Neural cell (in vitro differentiated cells): ENCODE measurements at regions not wholly inside any gene's neighbourhood (a gene's known extent, or its start where the extent isn't known, plus 50 kb on each side); places are given as distances from the start of the nearest gene placed in this dataset.

Experiments used
- H2AFZ ChIP-seq: fragments of 200-600, 300-800 bp; sonication (generic), shearing (Covaris generic); 2 replicates; pipeline ENCODE4 v1.6.0; 2014; ENCODE audit warnings: low read depth, mild to moderate bottlenecking, antibody characterized with exemption, low read length, moderate library complexity
- H3F3A ChIP-seq: fragments of 200-600 bp; shearing (Covaris generic); 2 replicates; pipeline ENCODE4 v1.6.1; 2016; ENCODE audit warnings: mild to moderate bottlenecking, moderate library complexity, mixed read lengths, antibody characterized with exemption, low read length; ENCODE audit not compliant: insufficient read depth, poor library complexity, severe bottlenecking
- H3K27ac ChIP-seq: fragments of 200-600, 300-800 bp; sonication (generic), shearing (Covaris generic); 2 replicates; pipeline ENCODE4 v1.5.1; 2014; ENCODE audit warnings: mild to moderate bottlenecking, low read length, moderate library complexity
- H3K27me3 ChIP-seq: fragments of 300-800, 200-600 bp; sonication (generic), shearing (Covaris generic); 2 replicates; pipeline ENCODE4 v1.6.0; 2014; ENCODE audit warnings: mild to moderate bottlenecking, low read depth, low read length, moderate library complexity; ENCODE audit not compliant: insufficient read depth
- H3K36me3 ChIP-seq: fragments of 300-800, 200-600 bp; sonication (generic), shearing (Covaris generic); 2 replicates; pipeline ENCODE4 v1.5.1; 2014; ENCODE audit warnings: mild to moderate bottlenecking, antibody characterized with exemption, low read length, moderate library complexity; ENCODE audit not compliant: insufficient read depth
- H3K4me2 ChIP-seq: fragments of 300-800, 200-600 bp; sonication (generic), shearing (Covaris generic); 2 replicates; pipeline ENCODE4 v1.6.0; 2014; ENCODE audit warnings: mild to moderate bottlenecking, low read length
- H3K4me3 ChIP-seq: fragments of 300-800, 200-600 bp; sonication (generic), shearing (Covaris generic); 2 replicates; pipeline ENCODE4 v1.5.1; 2014; ENCODE audit warnings: mild to moderate bottlenecking, low read length, moderate library complexity
- H3K79me2 ChIP-seq: fragments of 200-600 bp; shearing (Covaris generic); replicated peaks from 2 replicates; pipeline ENCODE4 v1.6.0; 2014; ENCODE audit warnings: mild to moderate bottlenecking, low read length, moderate library complexity; ENCODE audit not compliant: insufficient read depth
- H3K9ac ChIP-seq: fragments of 300-800, 200-600 bp; sonication (generic), shearing (Covaris generic); 2 replicates; pipeline ENCODE4 v1.6.1; 2016; ENCODE audit warnings: mild to moderate bottlenecking, low read length, mixed read lengths
- H3K9me2 ChIP-seq: fragments of 200-600 bp; shearing (Covaris generic); 2 replicates; pipeline ENCODE4 v1.6.1; 2016; ENCODE audit warnings: mild to moderate bottlenecking, low read length, mixed read lengths; ENCODE audit not compliant: insufficient read depth
- H3K9me3 ChIP-seq: fragments of 200-600, 300-800 bp; sonication (generic), shearing (Covaris generic); 2 replicates; pipeline ENCODE4 v1.6.1; 2016; ENCODE audit warnings: mild to moderate bottlenecking, mixed run types, low read length, moderate library complexity, mixed read lengths
- H4K20me1 ChIP-seq: fragments of 200-600 bp; shearing (Covaris generic); 2 replicates; pipeline ENCODE4 v1.6.1; 2016; ENCODE audit warnings: mild to moderate bottlenecking, mixed run types; ENCODE audit not compliant: insufficient read depth
- EP300 ChIP-seq: fragments of 450-650 bp; conservative IDR thresholded peaks from 2 replicates; pipeline ENCODE4 v1.6.1; 2014; ENCODE audit warnings: antibody characterized with exemption, mild to moderate bottlenecking, moderate library complexity; ENCODE audit not compliant: poor library complexity, severe bottlenecking
- EZH2 ChIP-seq: fragments of 200-600, 300-800 bp; shearing (Covaris generic), sonication (generic); IDR thresholded peaks from 2 replicates; pipeline ENCODE4 v1.6.1; 2014; ENCODE audit warnings: antibody characterized with exemption, low read length, borderline replicate concordance, mild to moderate bottlenecking; ENCODE audit not compliant: insufficient read depth, poor library complexity, severe bottlenecking
- MXI1 ChIP-seq: fragments of 450-650 bp; conservative IDR thresholded peaks from 2 replicates; pipeline ENCODE4 v1.6.1; 2014; ENCODE audit warnings: antibody characterized with exemption, mild to moderate bottlenecking; ENCODE audit not compliant: poor library complexity, severe bottlenecking
- POLR2AphosphoS5 ChIP-seq: IDR thresholded peaks from 2 replicates; pipeline ENCODE4 v1.6.1; 2012
- RAD21 ChIP-seq: fragments of 450-650 bp; conservative IDR thresholded peaks from 2 replicates; pipeline ENCODE4 v1.6.1; 2014; ENCODE audit warnings: antibody characterized with exemption, mild to moderate bottlenecking, moderate library complexity
- SMC3 ChIP-seq: fragments of 450-650 bp; conservative IDR thresholded peaks from 2 replicates; pipeline ENCODE4 v1.6.1; 2014; ENCODE audit warnings: antibody characterized with exemption, mild to moderate bottlenecking, moderate library complexity; ENCODE audit not compliant: poor library complexity
- TAF1 ChIP-seq: IDR thresholded peaks from 2 replicates; pipeline ENCODE4 v1.6.1; 2012; ENCODE audit warnings: low read depth
- TF ChIP-seq, protein P1 (sequence below): fragments of 450-650 bp; IDR thresholded peaks from 2 replicates; pipeline ENCODE4 v1.5.1; 2014; ENCODE audit warnings: antibody characterized with exemption, mild to moderate bottlenecking, moderate library complexity; ENCODE audit not compliant: poor library complexity, severe bottlenecking
- TF ChIP-seq, protein P2 (sequence below): IDR thresholded peaks from 2 replicates; pipeline ENCODE4 v1.6.1; 2012; ENCODE audit warnings: borderline replicate concordance

DNA sequence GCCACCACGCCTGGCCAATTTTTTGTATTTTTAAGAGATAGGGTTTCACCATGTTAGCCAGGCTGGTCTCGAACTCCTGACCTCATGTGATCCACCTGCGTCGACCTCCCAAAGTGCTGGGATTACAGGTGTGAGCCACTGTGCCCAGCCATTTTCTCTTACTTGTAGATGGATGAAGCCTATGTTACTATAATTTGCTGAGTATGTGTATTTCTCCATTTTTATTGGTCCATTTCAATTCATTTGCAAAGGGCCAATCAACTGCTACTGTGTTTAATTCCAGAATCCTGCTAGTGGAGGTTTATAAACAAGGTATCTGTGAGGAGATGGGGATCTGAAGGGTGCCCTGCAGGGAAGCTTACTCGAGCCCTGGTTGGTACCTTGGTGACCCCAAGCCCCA, 101.7 kb upstream of the MAX start:
- Histone ChIP-seq H3K9ac (no peak overlapping the region), H3K4me3 (no peak overlapping the region), H3K36me3 (no peaks in the 10 kb centered on the region), H2AFZ (no peak overlapping the region), H3K27ac (no peak overlapping the region), H3K9me3 (no peaks in the 10 kb centered on the region), H3K9me2 (no peaks in the 10 kb centered on the region), H4K20me1 (no peaks in the 10 kb centered on the region), H3K4me2 (no peak overlapping the region), H3K79me2 (no peaks in the 10 kb centered on the region), H3F3A (no peaks in the 10 kb centered on the region), H3K27me3 (no peaks in the 10 kb centered on the region)
- no peak for TF ChIP-seq EZH2
- TF ChIP-seq RAD21, result no peak
- no peak for TF ChIP-seq EP300
- TF ChIP-seq SMC3, result no peak

DNA sequence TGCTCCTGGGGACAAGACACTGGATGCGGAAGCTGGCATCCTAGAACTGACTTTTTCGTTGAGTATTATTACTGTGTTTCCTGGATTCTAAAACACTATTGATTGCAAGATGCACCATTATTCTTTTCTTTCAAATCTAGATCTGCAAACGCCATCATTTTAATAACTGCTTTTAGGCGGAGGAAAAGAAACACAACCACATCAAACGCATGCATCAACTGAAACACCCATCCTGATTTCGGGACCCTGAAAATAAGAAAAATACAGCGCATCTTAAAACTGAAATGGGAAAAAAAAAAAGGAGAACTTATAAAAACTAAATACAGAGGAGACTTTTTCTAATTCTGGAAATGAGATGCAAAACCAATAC, 103.7 kb upstream of the MAX start:
- H3K9ac ChIP-seq, result no peak overlapping the region
- no peaks in the 10 kb centered on the region for H3K9me3 ChIP-seq
- H3K4me3 ChIP-seq, result no peak overlapping the region
- H3F3A ChIP-seq, result no peaks in the 10 kb centered on the region
- H3K27ac ChIP-seq, result no peak overlapping the region
- no peaks in the 10 kb centered on the region for H3K36me3 ChIP-seq
- no peaks in the 10 kb centered on the region for H3K9me2 ChIP-seq
- no peaks in the 10 kb centered on the region for H4K20me1 ChIP-seq
- TF ChIP-seq RAD21 (no peak), POLR2AphosphoS5 (no peak), TAF1 (no peak), SMC3 (no peak), EP300 (no peak), EZH2 (no peak), MXI1 (no peak)
- TF ChIP-seq, protein P1, sequence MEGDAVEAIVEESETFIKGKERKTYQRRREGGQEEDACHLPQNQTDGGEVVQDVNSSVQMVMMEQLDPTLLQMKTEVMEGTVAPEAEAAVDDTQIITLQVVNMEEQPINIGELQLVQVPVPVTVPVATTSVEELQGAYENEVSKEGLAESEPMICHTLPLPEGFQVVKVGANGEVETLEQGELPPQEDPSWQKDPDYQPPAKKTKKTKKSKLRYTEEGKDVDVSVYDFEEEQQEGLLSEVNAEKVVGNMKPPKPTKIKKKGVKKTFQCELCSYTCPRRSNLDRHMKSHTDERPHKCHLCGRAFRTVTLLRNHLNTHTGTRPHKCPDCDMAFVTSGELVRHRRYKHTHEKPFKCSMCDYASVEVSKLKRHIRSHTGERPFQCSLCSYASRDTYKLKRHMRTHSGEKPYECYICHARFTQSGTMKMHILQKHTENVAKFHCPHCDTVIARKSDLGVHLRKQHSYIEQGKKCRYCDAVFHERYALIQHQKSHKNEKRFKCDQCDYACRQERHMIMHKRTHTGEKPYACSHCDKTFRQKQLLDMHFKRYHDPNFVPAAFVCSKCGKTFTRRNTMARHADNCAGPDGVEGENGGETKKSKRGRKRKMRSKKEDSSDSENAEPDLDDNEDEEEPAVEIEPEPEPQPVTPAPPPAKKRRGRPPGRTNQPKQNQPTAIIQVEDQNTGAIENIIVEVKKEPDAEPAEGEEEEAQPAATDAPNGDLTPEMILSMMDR, result no peak
- TF ChIP-seq, protein P2, sequence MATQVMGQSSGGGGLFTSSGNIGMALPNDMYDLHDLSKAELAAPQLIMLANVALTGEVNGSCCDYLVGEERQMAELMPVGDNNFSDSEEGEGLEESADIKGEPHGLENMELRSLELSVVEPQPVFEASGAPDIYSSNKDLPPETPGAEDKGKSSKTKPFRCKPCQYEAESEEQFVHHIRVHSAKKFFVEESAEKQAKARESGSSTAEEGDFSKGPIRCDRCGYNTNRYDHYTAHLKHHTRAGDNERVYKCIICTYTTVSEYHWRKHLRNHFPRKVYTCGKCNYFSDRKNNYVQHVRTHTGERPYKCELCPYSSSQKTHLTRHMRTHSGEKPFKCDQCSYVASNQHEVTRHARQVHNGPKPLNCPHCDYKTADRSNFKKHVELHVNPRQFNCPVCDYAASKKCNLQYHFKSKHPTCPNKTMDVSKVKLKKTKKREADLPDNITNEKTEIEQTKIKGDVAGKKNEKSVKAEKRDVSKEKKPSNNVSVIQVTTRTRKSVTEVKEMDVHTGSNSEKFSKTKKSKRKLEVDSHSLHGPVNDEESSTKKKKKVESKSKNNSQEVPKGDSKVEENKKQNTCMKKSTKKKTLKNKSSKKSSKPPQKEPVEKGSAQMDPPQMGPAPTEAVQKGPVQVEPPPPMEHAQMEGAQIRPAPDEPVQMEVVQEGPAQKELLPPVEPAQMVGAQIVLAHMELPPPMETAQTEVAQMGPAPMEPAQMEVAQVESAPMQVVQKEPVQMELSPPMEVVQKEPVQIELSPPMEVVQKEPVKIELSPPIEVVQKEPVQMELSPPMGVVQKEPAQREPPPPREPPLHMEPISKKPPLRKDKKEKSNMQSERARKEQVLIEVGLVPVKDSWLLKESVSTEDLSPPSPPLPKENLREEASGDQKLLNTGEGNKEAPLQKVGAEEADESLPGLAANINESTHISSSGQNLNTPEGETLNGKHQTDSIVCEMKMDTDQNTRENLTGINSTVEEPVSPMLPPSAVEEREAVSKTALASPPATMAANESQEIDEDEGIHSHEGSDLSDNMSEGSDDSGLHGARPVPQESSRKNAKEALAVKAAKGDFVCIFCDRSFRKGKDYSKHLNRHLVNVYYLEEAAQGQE, result no peak
- no peak overlapping the region for H3K4me2 ChIP-seq
- no peaks in the 10 kb centered on the region for H3K79me2 ChIP-seq
- H2AFZ ChIP-seq, result no peak overlapping the region
- no peaks in the 10 kb centered on the region for H3K27me3 ChIP-seq
